ENCODE measurements at regions not wholly inside any gene's neighbourhood (a gene's known extent, or its start where the extent isn't known, plus 50 kb on each side); places are given as distances from the start of the nearest gene placed in this dataset.
"Not testable (repeated sequence)": the region's sequence is repeated elsewhere in the genome, so short reads cannot be mapped to it uniquely, and the experiment has no call there.

GRCh38 chr10:8639486-8640185 lies 585.1 kb downstream of the GATA3 start:
- FAIRE-seq, result no peak

- FAIRE-seq, result no peak
Observed at GRCh38 chr10:8640301-8640700, 585.8 kb downstream of the GATA3 start.

GRCh38 chr10:8640878-8641277 lies 586.4 kb downstream of the GATA3 start:
- no peak for FAIRE-seq

GRCh38 chr10:8656261-8656660 lies 601.8 kb downstream of the GATA3 start:
- no peak for FAIRE-seq

- no peak for FAIRE-seq
Observed at GRCh38 chr10:8659982-8660381, 605.5 kb downstream of the GATA3 start.

- FAIRE-seq, result no peak
Observed at GRCh38 chr10:8661886-8662285, 607.4 kb downstream of the GATA3 start.

- no peak for FAIRE-seq
Observed at GRCh38 chr10:8663131-8663530, 608.6 kb downstream of the GATA3 start.

- no peak for FAIRE-seq
Observed at GRCh38 chr10:8665322-8665721, 610.8 kb downstream of the GATA3 start.

- FAIRE-seq, result no peak
Observed at GRCh38 chr10:8670461-8670860, 616.0 kb downstream of the GATA3 start.

- FAIRE-seq, result no peak
Observed at GRCh38 chr10:8674230-8674629, 619.7 kb downstream of the GATA3 start.

- no peak for FAIRE-seq
Observed at GRCh38 chr10:8677642-8678041, 623.2 kb downstream of the GATA3 start.

GRCh38 chr10:8684916-8685315 lies 630.4 kb downstream of the GATA3 start:
- not testable (repeated sequence) for FAIRE-seq

- no peak for FAIRE-seq
Observed at GRCh38 chr10:8688881-8689280, 634.4 kb downstream of the GATA3 start.

GRCh38 chr10:8691498-8692017 lies 637.1 kb downstream of the GATA3 start:
- no peak for FAIRE-seq

GRCh38 chr10:8693635-8694034 lies 639.1 kb downstream of the GATA3 start:
- FAIRE-seq, result not testable (repeated sequence)

- FAIRE-seq, result no peak
Observed at GRCh38 chr10:8696746-8697145, 642.3 kb downstream of the GATA3 start.

- no peak for FAIRE-seq
Observed at GRCh38 chr10:8700689-8701088, 646.2 kb downstream of the GATA3 start.

- FAIRE-seq, result no peak
Observed at GRCh38 chr10:8702181-8702580, 647.7 kb downstream of the GATA3 start.

GRCh38 chr10:8705415-8705814 lies 650.9 kb downstream of the GATA3 start:
- FAIRE-seq, result no peak

GRCh38 chr10:8712656-8713055 lies 658.2 kb downstream of the GATA3 start:
- FAIRE-seq, result no peak

- no peak for FAIRE-seq
Observed at GRCh38 chr10:8719971-8720370, 665.5 kb downstream of the GATA3 start.

- FAIRE-seq, result no peak
Observed at GRCh38 chr10:8721650-8722049, 667.2 kb downstream of the GATA3 start.

- no peak for FAIRE-seq
Observed at GRCh38 chr10:8722835-8723234, 668.3 kb downstream of the GATA3 start.

- FAIRE-seq, result no peak
Observed at GRCh38 chr10:8725343-8725742, 670.9 kb downstream of the GATA3 start.
